ENCODE measurements at regions not wholly inside any gene's neighbourhood (a gene's known extent, or its start where the extent isn't known, plus 50 kb on each side); places are given as distances from the start of the nearest gene placed in this dataset.

- no peak for TF ChIP-seq POLR2A (IDR thresholded peaks at IDR 0.05)
- no peak for TF ChIP-seq CTCF (IDR thresholded peaks at IDR 0.05)
Observed at GRCh38 chr2:238629064-238629463, 202.3 kb downstream of the ASB1 start.

Data from ovary (tissue), 3 donors.